Activated naive CD8-positive, alpha-beta T cell treated with anti-CD3 and anti-CD28 coated beads, Interleukin-2, amount 10 ng/mL, durations not matched to agents 7 days and 5 days (primary cell): ENCODE measurements at regions not wholly inside any gene's neighbourhood (a gene's known extent, or its start where the extent isn't known, plus 50 kb on each side); places are given as distances from the start of the nearest gene placed in this dataset.

Source experiments
- ATAC-seq: fragments of 150-1000 bp; cut with Tn5 transposase; one replicate; pipeline ENCODE4 v1.10.0; 2021; ENCODE audit warnings: low read depth, moderate library complexity
- POLR2A ChIA-PET: fragments of 350-600 bp; sonication (Branson Sonifier 250); formaldehyde crosslinking; loops from one replicate; lab custom pipeline; 2021; ENCODE audit warnings: antibody characterized with exemption; lab: Charles Lee
- DNase-seq: peaks from one replicate; pipeline ENCODE4 v3.0.0; 2021
- H3K27ac Mint-ChIP-seq: one replicate; pipeline ENCODE4 v1.8.0; 2022; ENCODE audit warnings: mild to moderate bottlenecking, mixed read lengths
- H3K27me3 Mint-ChIP-seq: one replicate; pipeline ENCODE4 v1.8.0; 2022; ENCODE audit warnings: mild to moderate bottlenecking, moderate library complexity, mixed read lengths
- H3K36me3 Mint-ChIP-seq: one replicate; pipeline ENCODE4 v1.8.0; 2021; ENCODE audit warnings: mild to moderate bottlenecking, mixed read lengths
- H3K4me1 Mint-ChIP-seq: one replicate; pipeline ENCODE4 v1.8.0; 2021; ENCODE audit warnings: mixed read lengths
- H3K4me3 Mint-ChIP-seq: one replicate; pipeline ENCODE4 v1.8.0; 2022; ENCODE audit warnings: mild to moderate bottlenecking, moderate library complexity, mixed read lengths
- H3K9me3 Mint-ChIP-seq: one replicate; pipeline ENCODE4 v1.8.0; 2021; ENCODE audit warnings: mixed read lengths

GRCh38 chr1:62955666-62956065, 171.7 kb downstream of the ATG4C start:
- Mint-ChIP-seq H3K27ac (no peak overlapping the region), H3K9me3 (no peaks in the 10 kb centered on the region), H3K4me3 (no peak overlapping the region), H3K27me3 (peaks cover 25% of the 10 kb centered on the region), H3K36me3 (no peaks in the 10 kb centered on the region), H3K4me1 (no peaks in the 10 kb centered on the region)
- POLR2A ChIA-PET, result no interaction called here
- no peak for DNase-seq
- no peak for ATAC-seq

- Mint-ChIP-seq H3K9me3 (no peaks in the 10 kb centered on the region), H3K27ac (no peak overlapping the region)
- no peak for ATAC-seq
These were observed 178.3 kb downstream of the ATG4C start for GRCh38 chr1:62962014-62962812.

GRCh38 chr1:62962901-62963776, 179.2 kb downstream of the ATG4C start:
- Mint-ChIP-seq H3K9me3 (no peaks in the 10 kb centered on the region), H3K27ac (no peak overlapping the region), H3K36me3 (no peaks in the 10 kb centered on the region), H3K4me1 (no peaks in the 10 kb centered on the region), H3K4me3 (no peak overlapping the region), H3K27me3 (peaks cover 14% of the 10 kb centered on the region)
- POLR2A ChIA-PET, result no interaction called here
- DNase-seq, result no peak
- no peak for ATAC-seq

More at GRCh38 chr1:62962014-62962812, 178.3 kb downstream of the ATG4C start:
- POLR2A ChIA-PET, result no interaction called here
- no peaks in the 10 kb centered on the region for H3K36me3 Mint-ChIP-seq
- peaks cover 21% of the 10 kb centered on the region for H3K27me3 Mint-ChIP-seq
- no peaks in the 10 kb centered on the region for H3K4me1 Mint-ChIP-seq
- no peak overlapping the region for H3K4me3 Mint-ChIP-seq
- no peak for DNase-seq

- ATAC-seq, result no peak
- Mint-ChIP-seq H3K4me1 (no peaks in the 10 kb centered on the region), H3K36me3 (no peaks in the 10 kb centered on the region), H3K4me3 (no peak overlapping the region), H3K9me3 (no peaks in the 10 kb centered on the region), H3K27me3 (peaks cover 10% of the 10 kb centered on the region), H3K27ac (no peak overlapping the region)
- no peak for DNase-seq
- POLR2A ChIA-PET, result no interaction called here
These were observed 180.2 kb downstream of the ATG4C start for GRCh38 chr1:62964141-62964540.

- Mint-ChIP-seq H3K4me1 (no peaks in the 10 kb centered on the region), H3K9me3 (no peaks in the 10 kb centered on the region), H3K36me3 (no peaks in the 10 kb centered on the region), H3K27me3 (peaks cover 7% of the 10 kb centered on the region), H3K4me3 (no peak overlapping the region), H3K27ac (no peak overlapping the region)
- no peak for DNase-seq
- POLR2A ChIA-PET, result no interaction called here
- ATAC-seq, result no peak
These were observed 183.1 kb downstream of the ATG4C start for GRCh38 chr1:62967031-62967430.

- Mint-ChIP-seq H3K36me3 (no peaks in the 10 kb centered on the region), H3K4me1 (no peaks in the 10 kb centered on the region), H3K9me3 (no peaks in the 10 kb centered on the region), H3K27ac (no peak overlapping the region), H3K4me3 (no peak overlapping the region), H3K27me3 (peaks cover 6% of the 10 kb centered on the region)
- ATAC-seq (no peak), DNase-seq (no peak)
- POLR2A ChIA-PET, result no interaction called here
These were observed 193.4 kb downstream of the ATG4C start for GRCh38 chr1:62977366-62977765.

- POLR2A ChIA-PET, result no interaction called here
- Mint-ChIP-seq H3K27me3 (peaks cover 6% of the 10 kb centered on the region), H3K9me3 (no peaks in the 10 kb centered on the region), H3K27ac (no peak overlapping the region), H3K4me3 (no peak overlapping the region), H3K4me1 (no peaks in the 10 kb centered on the region), H3K36me3 (no peaks in the 10 kb centered on the region)
- no peak for DNase-seq
- ATAC-seq, result no peak
These were observed 194.8 kb downstream of the ATG4C start for GRCh38 chr1:62978741-62979140.

GRCh38 chr1:62981434-62981833, 197.5 kb downstream of the ATG4C start:
- DNase-seq (no peak), ATAC-seq (no peak)
- Mint-ChIP-seq H3K36me3 (no peaks in the 10 kb centered on the region), H3K9me3 (no peaks in the 10 kb centered on the region), H3K4me3 (no peak overlapping the region), H3K27ac (no peak overlapping the region), H3K4me1 (no peaks in the 10 kb centered on the region), H3K27me3 (peaks cover 8% of the 10 kb centered on the region)
- POLR2A ChIA-PET, result no interaction called here

GRCh38 chr1:62988867-62989266, 204.9 kb downstream of the ATG4C start:
- no peak overlapping the region for H3K4me3 Mint-ChIP-seq
- no peaks in the 10 kb centered on the region for H3K36me3 Mint-ChIP-seq
- H3K4me1 Mint-ChIP-seq, result no peaks in the 10 kb centered on the region
- DNase-seq (no peak), ATAC-seq (no peak)
- H3K27me3 Mint-ChIP-seq, result peaks cover 15% of the 10 kb centered on the region
- H3K9me3 Mint-ChIP-seq, result peaks cover 3% of the 10 kb centered on the region
- POLR2A ChIA-PET, result no interaction called here
- H3K27ac Mint-ChIP-seq, result no peak overlapping the region

GRCh38 chr1:62989497-62989896, 205.6 kb downstream of the ATG4C start:
- Mint-ChIP-seq H3K9me3 (peaks cover 3% of the 10 kb centered on the region), H3K4me3 (no peak overlapping the region), H3K36me3 (no peaks in the 10 kb centered on the region), H3K27ac (no peak overlapping the region), H3K27me3 (peaks cover 15% of the 10 kb centered on the region), H3K4me1 (no peaks in the 10 kb centered on the region)
- DNase-seq (no peak), ATAC-seq (no peak)
- POLR2A ChIA-PET, result no interaction called here

- ATAC-seq (no peak), DNase-seq (no peak)
- H3K4me3 Mint-ChIP-seq, result no peak overlapping the region
- H3K36me3 Mint-ChIP-seq, result no peaks in the 10 kb centered on the region
- no peak overlapping the region for H3K27ac Mint-ChIP-seq
- H3K9me3 Mint-ChIP-seq, result peaks cover 3% of the 10 kb centered on the region
- peaks cover 15% of the 10 kb centered on the region for H3K27me3 Mint-ChIP-seq
- no peaks in the 10 kb centered on the region for H3K4me1 Mint-ChIP-seq
- POLR2A ChIA-PET, result no interaction called here
These were observed 207.2 kb downstream of the ATG4C start for GRCh38 chr1:62991152-62991551.

GRCh38 chr1:62993844-62994243, 209.9 kb downstream of the ATG4C start:
- Mint-ChIP-seq H3K27me3 (peaks cover 9% of the 10 kb centered on the region), H3K27ac (no peak overlapping the region)

GRCh38 chr1:62995173-62995572, 211.2 kb downstream of the ATG4C start:
- Mint-ChIP-seq H3K4me1 (no peaks in the 10 kb centered on the region), H3K4me3 (no peak overlapping the region), H3K36me3 (no peaks in the 10 kb centered on the region), H3K27ac (no peak overlapping the region), H3K27me3 (peaks cover 11% of the 10 kb centered on the region), H3K9me3 (no peaks in the 10 kb centered on the region)
- POLR2A ChIA-PET, result no interaction called here
- ATAC-seq, result no peak
- DNase-seq, result no peak

More at GRCh38 chr1:62993844-62994243, 209.9 kb downstream of the ATG4C start:
- POLR2A ChIA-PET, result no interaction called here
- DNase-seq, result no peak
- Mint-ChIP-seq H3K36me3 (no peaks in the 10 kb centered on the region), H3K9me3 (no peaks in the 10 kb centered on the region), H3K4me1 (no peaks in the 10 kb centered on the region), H3K4me3 (no peak overlapping the region)
- ATAC-seq, result no peak

GRCh38 chr1:62997884-62998283, 214.0 kb downstream of the ATG4C start:
- POLR2A ChIA-PET, result no interaction called here
- peaks cover 2% of the 10 kb centered on the region for H3K27me3 Mint-ChIP-seq
- ATAC-seq (no peak), DNase-seq (no peak)
- H3K4me3 Mint-ChIP-seq, result no peak overlapping the region
- no peak overlapping the region for H3K27ac Mint-ChIP-seq
- no peaks in the 10 kb centered on the region for H3K9me3 Mint-ChIP-seq
- no peaks in the 10 kb centered on the region for H3K4me1 Mint-ChIP-seq
- H3K36me3 Mint-ChIP-seq, result no peaks in the 10 kb centered on the region
